ENCODE measurements at regions not wholly inside any gene's neighbourhood (a gene's known extent, or its start where the extent isn't known, plus 50 kb on each side); places are given as distances from the start of the nearest gene placed in this dataset.

DNA sequence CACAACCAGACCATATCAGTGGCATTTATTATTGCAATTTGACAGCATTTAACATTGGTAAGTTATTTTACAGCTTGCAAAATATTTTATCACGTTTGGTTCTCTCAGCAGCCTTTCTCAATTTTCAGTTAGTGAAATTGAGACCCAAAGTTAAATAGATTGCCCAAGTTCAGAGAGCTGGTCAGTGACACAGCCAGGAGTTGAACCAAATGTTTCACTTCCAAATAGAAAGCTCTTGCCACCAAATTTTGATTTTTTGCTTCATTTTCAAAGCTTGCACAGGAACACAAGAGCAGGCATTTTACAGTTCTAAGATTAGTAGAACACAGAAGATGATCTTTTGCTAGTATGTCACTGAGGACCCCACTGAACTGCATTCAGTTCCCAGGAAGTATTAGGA, 271.5 kb upstream of the C9orf72 start:
- TF ChIP-seq, protein P1, sequence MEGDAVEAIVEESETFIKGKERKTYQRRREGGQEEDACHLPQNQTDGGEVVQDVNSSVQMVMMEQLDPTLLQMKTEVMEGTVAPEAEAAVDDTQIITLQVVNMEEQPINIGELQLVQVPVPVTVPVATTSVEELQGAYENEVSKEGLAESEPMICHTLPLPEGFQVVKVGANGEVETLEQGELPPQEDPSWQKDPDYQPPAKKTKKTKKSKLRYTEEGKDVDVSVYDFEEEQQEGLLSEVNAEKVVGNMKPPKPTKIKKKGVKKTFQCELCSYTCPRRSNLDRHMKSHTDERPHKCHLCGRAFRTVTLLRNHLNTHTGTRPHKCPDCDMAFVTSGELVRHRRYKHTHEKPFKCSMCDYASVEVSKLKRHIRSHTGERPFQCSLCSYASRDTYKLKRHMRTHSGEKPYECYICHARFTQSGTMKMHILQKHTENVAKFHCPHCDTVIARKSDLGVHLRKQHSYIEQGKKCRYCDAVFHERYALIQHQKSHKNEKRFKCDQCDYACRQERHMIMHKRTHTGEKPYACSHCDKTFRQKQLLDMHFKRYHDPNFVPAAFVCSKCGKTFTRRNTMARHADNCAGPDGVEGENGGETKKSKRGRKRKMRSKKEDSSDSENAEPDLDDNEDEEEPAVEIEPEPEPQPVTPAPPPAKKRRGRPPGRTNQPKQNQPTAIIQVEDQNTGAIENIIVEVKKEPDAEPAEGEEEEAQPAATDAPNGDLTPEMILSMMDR (conservative IDR thresholded peaks at IDR 0.05; ENCODE audit: low read depth, low read length) = no peak
- no peak for TF ChIP-seq RCOR1 (IDR thresholded peaks at IDR 0.05; ENCODE audit: insufficient replicate concordance, low read length)
- no peak for TF ChIP-seq MAFK (IDR thresholded peaks at IDR 0.05; ENCODE audit: low read depth, low read length)
- no peak for TF ChIP-seq POLR2A (IDR thresholded peaks at IDR 0.05; ENCODE audit: low read depth, low read length)
- TF ChIP-seq NFE2L2 (IDR thresholded peaks at IDR 0.05; ENCODE audit: low read depth, low read length) = no peak
- no peak for TF ChIP-seq CEBPB (IDR thresholded peaks at IDR 0.05; ENCODE audit: low read depth, low read length)
- TF ChIP-seq, protein P2, sequence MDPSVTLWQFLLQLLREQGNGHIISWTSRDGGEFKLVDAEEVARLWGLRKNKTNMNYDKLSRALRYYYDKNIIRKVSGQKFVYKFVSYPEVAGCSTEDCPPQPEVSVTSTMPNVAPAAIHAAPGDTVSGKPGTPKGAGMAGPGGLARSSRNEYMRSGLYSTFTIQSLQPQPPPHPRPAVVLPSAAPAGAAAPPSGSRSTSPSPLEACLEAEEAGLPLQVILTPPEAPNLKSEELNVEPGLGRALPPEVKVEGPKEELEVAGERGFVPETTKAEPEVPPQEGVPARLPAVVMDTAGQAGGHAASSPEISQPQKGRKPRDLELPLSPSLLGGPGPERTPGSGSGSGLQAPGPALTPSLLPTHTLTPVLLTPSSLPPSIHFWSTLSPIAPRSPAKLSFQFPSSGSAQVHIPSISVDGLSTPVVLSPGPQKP (IDR thresholded peaks at IDR 0.05; ENCODE audit: borderline replicate concordance, low read depth, low read length) = no peak
- TF ChIP-seq SMC3 (IDR thresholded peaks at IDR 0.05; ENCODE audit: low read depth, low read length) = no peak
- no peak for TF ChIP-seq MXI1 (IDR thresholded peaks at IDR 0.05; ENCODE audit: borderline replicate concordance, low read depth, low read length)
